NCI-H460 (cell line): ENCODE measurements at regions not wholly inside any gene's neighbourhood (a gene's known extent, or its start where the extent isn't known, plus 50 kb on each side); places are given as distances from the start of the nearest gene placed in this dataset.
"Not testable (repeated sequence)": the region's sequence is repeated elsewhere in the genome, so short reads cannot be mapped to it uniquely, and the experiment has no call there.

ENCODE experiments used
- DNase-seq: peaks from one replicate; pipeline ENCODE4 v3.0.0-alpha.2; 2016; ENCODE audit warnings: low read depth; ENCODE audit errors: extremely low read depth

GRCh38 chr10:6986927-6987326 is 406.9 kb upstream of the PRKCQ start:
- DNase-seq, result no peak

DNA sequence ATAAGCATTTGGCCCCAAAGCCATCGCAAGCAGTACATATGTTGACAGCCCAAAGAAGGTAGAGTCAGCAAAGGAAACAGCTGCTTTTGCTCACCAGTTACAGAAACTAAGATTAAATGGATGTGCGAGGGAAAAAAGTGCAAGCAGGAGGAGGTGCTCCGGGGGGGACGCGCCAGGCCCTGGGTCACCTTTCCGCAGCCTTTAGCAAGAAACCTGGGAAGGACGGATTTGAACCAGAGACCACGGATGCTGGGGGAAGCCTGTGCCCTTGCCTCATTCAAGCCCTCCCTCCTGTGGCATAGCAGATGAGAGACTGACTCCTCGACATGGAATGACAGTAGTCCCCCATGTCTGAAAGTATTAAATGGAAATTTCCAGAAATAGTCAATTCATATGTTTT is 405.6 kb upstream of the PRKCQ start:
- DNase-seq, result no peak

DNA sequence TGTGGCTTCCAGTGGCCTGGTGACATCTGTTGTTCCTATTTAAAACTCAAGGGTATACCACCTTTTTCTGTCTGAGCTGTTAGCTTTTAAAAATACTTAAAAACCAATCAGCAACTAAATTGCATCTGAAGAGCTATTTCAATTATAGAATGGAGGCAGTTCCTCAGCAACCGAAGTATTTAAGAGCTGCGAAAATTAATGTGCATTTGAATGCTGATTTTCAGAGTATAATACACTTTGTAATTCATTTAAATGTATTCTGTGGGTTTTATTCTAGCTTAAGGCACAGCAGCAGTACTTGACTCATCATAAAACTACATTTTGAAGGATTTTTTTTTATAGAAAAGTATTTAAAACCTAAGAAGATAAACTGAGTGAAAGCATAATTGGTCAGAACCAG is 404.9 kb upstream of the PRKCQ start:
- DNase-seq, result no peak

DNA sequence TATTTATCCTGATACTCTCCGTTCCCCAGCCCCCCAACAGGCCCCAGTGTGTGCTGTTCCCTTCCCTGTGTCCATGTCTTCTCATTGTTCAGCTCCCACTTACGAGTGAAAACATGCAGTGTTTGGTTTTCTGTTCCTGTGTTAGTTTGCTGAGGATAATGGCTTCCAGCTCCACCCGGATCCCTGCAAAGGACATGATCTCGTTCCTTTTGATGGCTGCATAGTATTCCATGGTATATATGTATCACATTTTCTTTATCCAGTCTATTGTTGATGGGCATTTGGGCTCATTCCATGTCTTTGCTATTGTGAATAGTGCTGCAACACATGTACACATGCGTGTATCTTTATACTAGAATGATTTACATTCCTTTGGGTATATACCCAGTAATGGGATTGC is 403.9 kb upstream of the PRKCQ start:
- not testable (repeated sequence) for DNase-seq

DNA sequence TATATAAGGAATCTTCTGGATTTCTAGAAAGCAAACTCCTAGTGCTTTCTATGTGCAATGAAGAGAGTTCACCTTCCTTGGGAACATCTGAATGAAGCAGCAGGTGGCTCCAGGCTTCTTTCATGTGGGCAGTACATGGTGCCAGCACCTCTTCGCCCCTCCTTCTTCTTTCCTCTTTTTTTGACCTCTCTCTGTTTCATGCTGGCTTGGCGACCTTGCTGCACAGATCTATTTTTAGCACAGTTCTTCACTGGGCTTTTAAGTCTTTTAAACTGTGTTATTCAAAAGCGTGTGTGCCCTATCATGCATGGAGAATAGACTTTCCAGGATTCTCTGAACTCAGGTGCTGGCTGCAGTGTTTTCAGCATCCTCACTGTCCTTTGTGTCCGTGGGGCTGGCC is 400.3 kb upstream of the PRKCQ start:
- no peak for DNase-seq

DNA sequence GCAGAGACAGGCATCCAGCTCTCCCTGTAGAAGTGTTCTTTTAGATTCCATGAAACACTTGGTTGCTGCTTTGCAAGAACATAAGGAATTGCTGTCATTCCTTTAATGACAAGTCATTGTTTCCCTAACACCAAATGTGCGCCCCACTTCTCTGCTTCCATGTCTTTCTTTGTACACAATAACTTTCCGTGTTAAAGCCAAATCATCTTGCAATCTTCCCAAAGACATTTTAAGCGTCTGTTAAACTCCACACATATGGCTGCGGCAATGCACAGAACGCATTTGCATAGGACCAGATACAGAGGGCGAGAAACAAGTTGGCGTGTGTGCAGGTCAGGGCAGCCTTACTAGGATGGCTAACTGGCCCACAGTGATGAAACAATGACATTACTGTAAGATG is 399.3 kb upstream of the PRKCQ start:
- DNase-seq, result no peak

DNA sequence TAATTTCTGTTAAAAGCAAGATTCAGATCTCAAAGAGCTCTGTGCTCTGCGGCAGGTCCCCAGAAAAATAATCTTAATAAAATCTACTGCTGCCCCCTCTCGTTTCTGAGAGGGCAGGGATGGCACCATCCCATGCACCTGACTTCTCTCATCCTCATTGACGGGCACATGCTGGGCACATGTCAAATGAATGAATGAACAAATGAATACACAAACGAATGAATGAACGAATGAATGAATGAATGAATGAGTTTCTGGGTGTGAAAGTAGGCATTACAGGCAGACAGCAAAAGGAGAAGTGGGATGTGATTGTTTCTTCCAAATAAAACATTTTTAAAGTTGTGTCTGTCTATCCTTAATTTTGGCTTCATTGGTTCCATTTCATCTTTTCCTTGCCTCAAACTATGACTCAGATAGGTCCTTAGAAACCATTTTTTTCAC is 398.1 kb upstream of the PRKCQ start:
- no peak for DNase-seq

DNA sequence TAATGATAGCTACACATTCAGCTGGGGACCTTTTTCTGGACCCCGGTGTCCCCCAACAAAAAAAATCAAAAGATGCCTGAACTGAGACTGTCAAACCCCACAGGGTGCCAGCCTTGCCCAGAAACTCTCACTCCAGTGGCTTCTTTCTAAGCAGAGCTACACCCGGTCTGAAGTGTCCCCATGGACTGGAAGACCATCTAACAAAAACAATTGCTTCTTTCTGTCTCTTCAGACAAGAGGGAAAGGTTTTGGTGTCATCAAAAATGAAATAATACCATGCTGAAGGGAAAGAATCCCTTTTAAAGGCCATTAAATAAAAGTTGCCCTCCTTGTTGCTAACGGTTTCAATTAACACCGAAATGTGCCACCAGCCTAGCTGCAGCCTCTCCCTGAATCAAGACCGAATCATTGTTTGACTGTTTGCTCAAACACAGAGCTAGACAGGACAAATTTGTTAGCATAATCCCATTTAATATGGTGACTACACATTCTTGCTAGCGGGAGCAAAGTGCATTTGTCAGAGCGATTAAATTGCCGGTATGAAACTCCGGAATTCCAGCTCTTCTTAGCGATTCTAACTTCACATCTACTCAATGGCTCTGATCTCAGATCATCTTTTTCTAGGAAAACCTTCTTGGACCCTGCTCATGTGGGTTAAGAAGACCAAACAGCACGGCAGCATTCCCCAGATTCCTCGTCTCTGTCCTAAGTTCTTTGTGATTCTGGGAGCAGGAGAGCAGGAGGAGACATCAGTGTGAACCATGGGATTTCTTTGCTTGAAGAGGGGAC is 397.5 kb upstream of the PRKCQ start:
- no peak for DNase-seq

DNA sequence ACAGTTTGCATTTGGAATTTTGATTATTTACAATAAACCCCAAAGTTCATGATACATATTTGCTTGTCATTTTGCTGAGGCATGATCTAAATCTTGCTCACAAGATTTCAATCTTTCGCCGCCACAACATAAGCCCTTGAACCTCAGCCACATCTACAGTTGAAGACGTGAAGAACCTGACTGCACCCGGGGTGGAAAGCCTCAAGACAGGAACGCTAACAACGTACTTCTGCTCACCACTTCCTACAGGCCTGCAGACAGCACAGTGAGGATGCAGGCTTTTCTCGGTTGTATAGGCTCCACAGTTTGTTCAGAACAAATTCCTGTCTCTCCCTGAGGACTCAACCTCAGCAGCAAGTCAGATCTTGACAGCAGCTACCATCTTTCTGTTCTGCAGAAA is 393.8 kb upstream of the PRKCQ start:
- DNase-seq, result no peak

- DNase-seq, result no peak
These were observed 392.1 kb upstream of the PRKCQ start for GRCh38 chr10:6972226-6972625.

DNA sequence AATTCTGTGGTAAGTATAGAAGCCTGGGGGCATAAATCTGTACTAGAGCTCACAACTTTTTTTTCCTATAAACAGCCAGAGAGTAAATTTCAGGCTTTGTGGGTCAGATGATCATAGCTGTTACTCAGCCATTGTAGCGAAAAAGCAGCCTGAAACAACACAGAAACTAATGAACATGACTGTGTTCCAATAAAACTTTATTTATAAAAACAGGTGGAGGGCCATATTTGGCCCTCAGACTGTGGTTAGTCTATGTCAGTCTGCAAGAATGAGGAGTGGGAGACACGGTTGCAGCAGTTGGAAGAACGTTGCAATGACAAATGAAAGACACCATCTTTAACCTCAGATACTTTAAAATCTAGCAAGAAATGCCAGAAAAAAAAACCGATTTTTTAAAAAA is 389.6 kb upstream of the PRKCQ start:
- DNase-seq, result no peak

DNA sequence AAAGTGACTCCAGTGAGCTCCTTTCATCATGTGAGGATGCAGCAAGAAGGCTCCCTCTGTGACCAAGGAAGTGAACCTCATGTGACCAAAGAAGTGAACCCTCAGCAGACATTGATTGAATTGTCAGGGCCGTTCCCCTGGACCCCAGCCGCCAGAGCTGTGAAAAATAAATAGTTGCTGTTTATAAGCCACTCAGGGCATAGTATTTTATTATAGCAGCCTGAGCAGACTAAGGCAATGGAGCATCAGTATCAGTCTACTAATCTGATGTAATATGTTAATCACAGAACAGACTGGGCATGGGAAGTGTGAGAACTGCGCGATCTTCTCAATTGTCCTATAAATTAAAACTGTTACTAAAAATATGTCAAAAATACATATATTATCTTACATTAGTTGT is 384.5 kb upstream of the PRKCQ start:
- DNase-seq, result no peak

- DNase-seq, result no peak
These were observed 382.5 kb upstream of the PRKCQ start for GRCh38 chr10:6962576-6962975.

DNA sequence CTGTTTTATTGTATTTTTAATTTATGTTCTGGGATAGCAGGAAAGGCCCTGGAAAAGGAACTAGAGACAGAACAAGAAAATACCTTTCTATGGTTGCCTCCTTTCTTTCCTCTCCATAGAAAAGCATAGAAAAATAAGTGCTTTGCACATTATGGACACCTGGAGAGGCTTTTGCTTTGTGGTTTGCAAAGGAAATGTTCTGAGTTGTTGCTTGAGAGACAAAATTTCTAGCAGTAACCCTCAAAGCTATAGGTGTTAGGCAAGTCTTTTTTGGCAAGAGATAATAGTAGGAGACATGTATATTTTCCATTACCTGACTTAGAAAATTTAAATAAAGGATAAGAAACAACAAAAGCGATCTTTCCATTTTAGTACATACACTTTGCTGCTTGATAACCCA is 378.6 kb upstream of the PRKCQ start:
- DNase-seq, result no peak

GRCh38 chr10:6958254-6958653 is 378.2 kb upstream of the PRKCQ start:
- DNase-seq, result no peak

GRCh38 chr10:6957851-6958250 is 377.8 kb upstream of the PRKCQ start:
- DNase-seq, result no peak

GRCh38 chr10:6956562-6956961 is 376.5 kb upstream of the PRKCQ start:
- DNase-seq, result no peak

DNA sequence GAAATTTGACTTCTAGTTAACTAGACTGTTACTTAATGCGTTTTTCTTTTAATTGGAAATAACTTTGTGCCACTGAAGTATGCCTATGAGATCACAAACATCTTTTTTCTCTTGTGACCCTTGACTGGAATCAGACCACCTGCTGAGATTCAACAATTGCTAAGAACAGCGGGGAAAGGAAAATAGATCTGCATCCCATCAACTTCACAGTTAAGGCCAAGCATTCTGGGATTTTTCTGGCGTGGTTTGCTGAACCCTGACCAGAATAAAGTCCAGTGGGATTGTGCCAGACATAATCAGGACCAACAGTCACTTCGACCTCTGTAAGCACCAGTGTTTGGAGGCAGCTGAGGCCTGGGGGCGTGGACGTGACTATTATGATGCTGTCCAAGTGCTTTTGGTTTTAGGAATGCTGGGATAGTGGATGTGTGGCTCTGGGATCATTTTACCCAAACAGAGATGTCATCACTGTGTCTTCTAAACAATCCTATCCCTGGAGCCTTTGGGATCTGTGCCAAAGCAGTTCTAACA is 373.3 kb upstream of the PRKCQ start:
- DNase-seq, result no peak

DNA sequence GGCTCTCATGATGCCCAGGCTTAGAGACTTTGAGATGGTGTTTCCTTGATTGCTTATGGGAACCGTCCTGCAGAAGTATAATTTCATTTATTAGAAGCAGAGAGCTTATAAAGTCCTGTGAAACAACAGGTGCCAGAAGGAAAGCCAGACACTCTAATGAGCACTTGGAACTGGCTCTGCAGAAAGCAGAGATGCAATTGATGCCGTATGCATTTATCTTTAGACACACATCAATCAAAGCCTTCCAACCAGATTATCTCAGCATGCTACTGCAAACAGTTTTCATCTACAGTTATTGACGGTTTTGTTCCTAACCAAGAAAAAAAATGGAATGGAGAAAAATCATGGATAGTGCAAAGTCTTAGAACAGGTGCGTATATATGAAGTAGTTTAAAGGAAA is 371.7 kb upstream of the PRKCQ start:
- DNase-seq, result no peak

- no peak for DNase-seq
These were observed 370.1 kb upstream of the PRKCQ start for GRCh38 chr10:6950133-6950532.

DNA sequence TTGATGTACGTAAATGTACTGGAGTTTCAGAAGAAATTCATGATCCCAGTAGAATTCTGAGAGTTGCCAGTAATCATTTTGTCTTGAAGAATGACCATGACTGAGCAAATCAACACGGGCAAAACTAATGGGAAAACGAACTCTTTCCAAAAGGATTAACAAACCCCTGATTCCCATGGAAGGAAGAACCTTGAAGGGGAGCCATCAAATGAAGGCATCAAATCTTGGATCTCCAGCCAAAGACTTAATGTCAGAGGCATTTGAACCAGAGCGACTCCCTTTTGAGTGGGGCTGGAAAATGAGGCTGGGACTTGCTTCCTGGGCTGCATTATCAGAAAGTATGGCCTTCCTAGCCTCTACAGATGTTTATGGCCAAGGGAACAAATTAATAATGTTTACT is 364.4 kb upstream of the PRKCQ start:
- no peak for DNase-seq

GRCh38 chr10:6938384-6938783 is 358.3 kb upstream of the PRKCQ start:
- no peak for DNase-seq

DNA sequence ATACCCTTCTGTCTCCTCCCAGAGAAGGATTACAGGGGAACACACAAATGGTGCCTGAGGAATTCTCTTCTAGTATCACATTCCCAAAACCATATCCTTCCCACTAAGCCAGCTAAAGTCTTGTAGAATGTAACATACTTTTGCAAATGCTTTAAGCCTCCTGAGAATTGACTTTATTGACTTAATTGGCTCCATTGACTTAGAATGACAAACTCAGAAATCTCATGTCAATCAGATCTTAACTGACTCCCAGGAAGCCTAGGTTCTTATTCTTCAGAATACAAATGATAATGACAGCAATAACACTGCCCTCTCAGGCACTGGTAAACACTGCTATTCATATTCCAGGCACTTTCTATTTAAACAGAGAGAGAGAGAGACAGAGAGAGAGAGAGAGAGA is 356.9 kb upstream of the PRKCQ start:
- DNase-seq, result no peak
